CD14-positive monocyte (primary cell): ENCODE measurements at regions not wholly inside any gene's neighbourhood (a gene's known extent, or its start where the extent isn't known, plus 50 kb on each side); places are given as distances from the start of the nearest gene placed in this dataset.

Experiments used
- DNase-seq, 3 donors: peaks; one replicate each; pipeline ENCODE4 v3.0.0-alpha.2; 2011 to 2022
- H2AFZ ChIP-seq: 2 replicates; pipeline ENCODE4 v1.6.0; 2012; ENCODE audit warnings: mild to moderate bottlenecking, low read depth, low read length, inconsistent platforms; ENCODE audit not compliant: insufficient read depth, poor library complexity, severe bottlenecking
- H3K27ac ChIP-seq, 2 donors: 1 replicate in 1 of 2; 2 replicates in 1 of 2; pipeline ENCODE4 v1.5.1; 2012 to 2013; ENCODE audit warnings: low read length in 2 of 2, control low read depth in 1 of 2, inconsistent platforms in 1 of 2, low read depth in 1 of 2, mild to moderate bottlenecking in 1 of 2
- H3K27me3 ChIP-seq, 2 donors: one replicate each; pipeline versions ENCODE4 v1.6.0 to v1.6.1; 2011 to 2013; ENCODE audit warnings: low read length in 2 of 2; ENCODE audit not compliant: control insufficient read depth in 2 of 2, insufficient read depth in 2 of 2
- H3K36me3 ChIP-seq, 2 donors: replicated peaks in 1 of 2; 1 replicate in 1 of 2; 2 replicates in 1 of 2; pipeline versions ENCODE4 v1.5.1 to v1.6.1; 2012 to 2013; ENCODE audit warnings: low read length in 2 of 2, control low read depth in 1 of 2, inconsistent platforms in 1 of 2, mild to moderate bottlenecking in 1 of 2; ENCODE audit not compliant: insufficient read depth in 2 of 2, control insufficient read depth in 1 of 2
- H3K4me1 ChIP-seq, 2 donors: 1 replicate in 1 of 2; 2 replicates in 1 of 2; pipeline versions ENCODE4 v1.5.1 to v1.6.1; 2012 to 2013; ENCODE audit warnings: low read length in 2 of 2, control low read depth in 1 of 2, inconsistent platforms in 1 of 2, mild to moderate bottlenecking in 1 of 2, moderate library complexity in 1 of 2; ENCODE audit not compliant: insufficient read depth in 2 of 2, control insufficient read depth in 1 of 2
- H3K4me2 ChIP-seq: replicated peaks from 2 replicates; pipeline ENCODE3; 2012; ENCODE audit warnings: low read length, moderate library complexity, mild to moderate bottlenecking; ENCODE audit not compliant: poor library complexity, severe bottlenecking; ENCODE audit errors: extremely low read depth
- H3K4me3 ChIP-seq, 3 experiments: fragments of 200-600 bp in 1 of 3; sonication (generic) in 1 of 3; replicated peaks in 1 of 3; 1 replicate in 2 of 3; 2 replicates in 1 of 3; pipeline ENCODE4 v1.5.1; 2011 to 2013; ENCODE audit warnings: low read length in 3 of 3, mild to moderate bottlenecking in 3 of 3, control low read depth in 2 of 3, low read depth in 2 of 3, inconsistent platforms in 1 of 3, moderate library complexity in 1 of 3
- H3K79me2 ChIP-seq: 2 replicates; pipeline ENCODE4 v1.6.0; 2012; ENCODE audit warnings: mild to moderate bottlenecking, control low read depth, inconsistent platforms, low read length, moderate library complexity; ENCODE audit not compliant: insufficient read depth
- H3K9ac ChIP-seq: 2 replicates; pipeline ENCODE4 v1.6.0; 2017; ENCODE audit warnings: low read length, mild to moderate bottlenecking; ENCODE audit not compliant: insufficient read depth, poor library complexity, severe bottlenecking
- H3K9me3 ChIP-seq, 2 donors: replicated peaks in 1 of 2; 1 replicate in 1 of 2; 2 replicates in 1 of 2; pipeline versions ENCODE4 v1.5.1 to v1.6.1; 2012 to 2013; ENCODE audit warnings: low read length in 2 of 2, control low read depth in 1 of 2; ENCODE audit not compliant: control insufficient read depth in 1 of 2, insufficient read depth in 1 of 2
- H4K20me1 ChIP-seq: 2 replicates; pipeline ENCODE4 v1.6.0; 2012; ENCODE audit warnings: mild to moderate bottlenecking, low read length, control low read depth, moderate library complexity; ENCODE audit not compliant: insufficient read depth
- H3K27ac Mint-ChIP-seq, 7 donors: one replicate each; pipeline ENCODE4 v1.8.0; 2020; ENCODE audit warnings: mild to moderate bottlenecking in 7 of 7, mixed read lengths in 7 of 7, moderate library complexity in 6 of 7, inconsistent platforms in 2 of 7
- H3K27me3 Mint-ChIP-seq, 3 donors: one replicate each; pipeline ENCODE4 v1.8.0; 2021 to 2022; ENCODE audit warnings: low read depth in 3 of 3, mild to moderate bottlenecking in 3 of 3, mixed read lengths in 3 of 3, moderate library complexity in 3 of 3, inconsistent platforms in 1 of 3
- H3K36me3 Mint-ChIP-seq, 2 donors: one replicate each; pipeline ENCODE4 v1.8.0; 2020; ENCODE audit warnings: mixed read lengths in 2 of 2, inconsistent platforms in 1 of 2, mild to moderate bottlenecking in 1 of 2
- H3K4me1 Mint-ChIP-seq: one replicate; pipeline ENCODE4 v1.8.0; 2020; ENCODE audit warnings: mild to moderate bottlenecking, mixed read lengths
- H3K4me3 Mint-ChIP-seq, 2 donors: one replicate each; pipeline ENCODE4 v1.8.0; 2020; ENCODE audit warnings: mild to moderate bottlenecking in 2 of 2, mixed read lengths in 2 of 2, moderate library complexity in 1 of 2
- H3K9me3 Mint-ChIP-seq, 7 donors: one replicate each; pipeline ENCODE4 v1.8.0; 2020 to 2022; ENCODE audit warnings: mixed read lengths in 7 of 7, mild to moderate bottlenecking in 6 of 7, moderate library complexity in 6 of 7, inconsistent platforms in 2 of 7
- CTCF ChIP-seq: fragments of 200-600 bp; IDR thresholded peaks from one replicate; pipeline ENCODE4 v1.8.0; 2022; ENCODE audit warnings: antibody characterized with exemption, mild to moderate bottlenecking
- WGBS: methylation state at CpG from one replicate; pipeline ENCODE4 v1.1.5; 2013; ENCODE audit warnings: missing lambda C conversion rate; ENCODE audit not compliant: insufficient coverage; 5-methylcytosine and 5-hydroxymethylcytosine counted together
- intact Hi-C, 2 donors: fragments of 100-400 bp; cut with micrococcal nuclease; formaldehyde crosslinking; loops; one replicate each; pipeline versions ENCODE4 v1.15.0 to v1.15.1; 2023

- Mint-ChIP-seq H3K36me3 (no peaks in the 10 kb centered on the region), H3K27ac (no peak overlapping the region), H3K4me3 (no peak overlapping the region), H3K9me3 (peaks cover 2 to 14% (median 4%) of the 10 kb centered on the region in 7 donors), H3K27me3 (peaks cover 0 to 2% (median 2%) of the 10 kb centered on the region in 3 donors), H3K4me1 (no peaks in the 10 kb centered on the region)
- Histone ChIP-seq H3K4me2 (no peak overlapping the region), H3K4me1 (no peaks in the 10 kb centered on the region), H3K79me2 (no peaks in the 10 kb centered on the region), H3K36me3 (no peaks in the 10 kb centered on the region), H3K9ac (no peak overlapping the region), H3K4me3 (no peak overlapping the region), H3K27ac (no peak overlapping the region), H2AFZ (no peak overlapping the region), H3K27me3 (no peaks in the 10 kb centered on the region), H3K9me3 (peaks cover 5 to 8% of the 10 kb centered on the region in 2 donors), H4K20me1 (no peaks in the 10 kb centered on the region)
- intact Hi-C loops, result no loop called here
- DNase-seq, result no peak
- 100% methylated on average over 1 of the region's 2 CpGs for WGBS
- TF ChIP-seq CTCF, result no peak
Measured at GRCh38 chr2:129139380-129139779, 820.7 kb upstream of the HS6ST1 start.

- peaks cover 8 to 12% of the 10 kb centered on the region in 2 donors for H3K9me3 ChIP-seq
- H2AFZ ChIP-seq, result no peak overlapping the region
- H3K4me2 ChIP-seq, result no peak overlapping the region
- Mint-ChIP-seq H3K9me3 (peaks cover 2 to 14% (median 4%) of the 10 kb centered on the region in 7 donors), H3K27ac (no peak overlapping the region), H3K4me1 (no peaks in the 10 kb centered on the region), H3K36me3 (no peaks in the 10 kb centered on the region), H3K27me3 (peaks cover 0 to 2% (median 2%) of the 10 kb centered on the region in 3 donors), H3K4me3 (no peak overlapping the region)
- H3K79me2 ChIP-seq, result no peaks in the 10 kb centered on the region
- 100% methylated on average over 2 of the region's 3 CpGs for WGBS
- H3K36me3 ChIP-seq, result no peaks in the 10 kb centered on the region
- no peak overlapping the region for H3K27ac ChIP-seq
- TF ChIP-seq CTCF, result no peak
- no peak overlapping the region for H3K9ac ChIP-seq
- H3K4me1 ChIP-seq, result no peaks in the 10 kb centered on the region
- intact Hi-C loops, result no loop called here
- DNase-seq, result no peak
- no peaks in the 10 kb centered on the region for H3K27me3 ChIP-seq
- no peak overlapping the region for H3K4me3 ChIP-seq
- no peaks in the 10 kb centered on the region for H4K20me1 ChIP-seq
Measured at GRCh38 chr2:129142465-129142864, 823.8 kb upstream of the HS6ST1 start.
